Motor neuron (in vitro differentiated cells): ENCODE measurements at regions not wholly inside any gene's neighbourhood (a gene's known extent, or its start where the extent isn't known, plus 50 kb on each side); places are given as distances from the start of the nearest gene placed in this dataset.
"Not testable (repeated sequence)": the region's sequence is repeated elsewhere in the genome, so short reads cannot be mapped to it uniquely, and the experiment has no call there.

Source experiments
- ATAC-seq, 8 experiments: fragments of 200-7000 bp; cut with Tn5 transposase; replicated peaks in 6 of 8; 2 replicates each; pipeline ENCODE4 v1.8.0; 2021; ENCODE audit warnings: mild to moderate bottlenecking in 8 of 8, moderate library complexity in 8 of 8
- H3K27ac ChIP-seq, 2 donors: fragments of 250-450 bp; sonication (Bioruptor Pico); 2 replicates each; pipeline ENCODE4 v1.9.0; 2021; ENCODE audit warnings: antibody characterized with exemption in 2 of 2, mild to moderate bottlenecking in 2 of 2, moderate library complexity in 1 of 2
- H3K4me1 ChIP-seq, 2 donors: fragments of 250-450 bp; sonication (Bioruptor Pico); replicated peaks in 1 of 2; 2 replicates each; pipeline ENCODE4 v1.6.1; 2021; ENCODE audit warnings: antibody characterized with exemption in 2 of 2, mild to moderate bottlenecking in 2 of 2, moderate library complexity in 1 of 2
- H3K4me3 ChIP-seq, 5 donors: fragments of 250-450 bp; sonication (Bioruptor Pico); 2 replicates each; pipeline ENCODE4 v1.9.0; 2021; ENCODE audit warnings: antibody characterized with exemption in 5 of 5, mild to moderate bottlenecking in 5 of 5, moderate library complexity in 4 of 5
- WGBS, 10 experiments: fragments of 450-650 bp; shearing (Covaris generic); methylation state at CpG; one replicate each; pipeline ENCODE4 v1.0.0; 2022; 5-methylcytosine and 5-hydroxymethylcytosine counted together
- in situ Hi-C, 9 experiments: fragments of 400-800 bp; cut with MboI; loops; one replicate each; pipeline ENCODE4 v1.15.0; 2021; ENCODE audit warnings: low sequenced_read_pairs in 9 of 9, low pct_unique_long_range_greater_than_20kb in 2 of 9; ENCODE audit not compliant: unreplicated experiment in 9 of 9

DNA sequence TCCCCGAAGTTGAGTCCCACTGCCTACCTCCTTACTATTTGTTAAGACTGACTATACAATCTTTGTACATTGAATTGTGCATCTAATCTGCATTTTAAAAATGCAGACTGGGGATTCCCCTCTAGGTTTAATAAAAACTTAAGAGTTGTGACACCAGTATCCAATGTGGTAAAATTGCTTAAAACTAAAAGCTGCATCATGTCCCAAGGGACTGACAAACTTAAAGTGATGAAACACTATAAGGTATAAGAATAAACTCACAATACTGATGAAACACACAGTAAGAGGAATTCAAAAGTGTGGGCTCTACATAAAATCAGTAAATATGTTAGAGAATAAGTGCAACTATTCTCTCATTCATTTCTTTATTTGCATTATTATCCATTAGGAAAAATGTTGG is 1905.1 kb downstream of the MAT2B start:
- no peak for ATAC-seq
- WGBS, 10 experiments = 43 to 100% (median 56%) methylated on average over 1 of the region's 1 CpG; no CpG with 5 or more reads in 7 of the 10 experiments
- in situ Hi-C loops = no loop called here
- H3K27ac ChIP-seq = no peak overlapping the region
- H3K4me1 ChIP-seq = no peaks in the 10 kb centered on the region
- H3K4me3 ChIP-seq = no peak overlapping the region

DNA sequence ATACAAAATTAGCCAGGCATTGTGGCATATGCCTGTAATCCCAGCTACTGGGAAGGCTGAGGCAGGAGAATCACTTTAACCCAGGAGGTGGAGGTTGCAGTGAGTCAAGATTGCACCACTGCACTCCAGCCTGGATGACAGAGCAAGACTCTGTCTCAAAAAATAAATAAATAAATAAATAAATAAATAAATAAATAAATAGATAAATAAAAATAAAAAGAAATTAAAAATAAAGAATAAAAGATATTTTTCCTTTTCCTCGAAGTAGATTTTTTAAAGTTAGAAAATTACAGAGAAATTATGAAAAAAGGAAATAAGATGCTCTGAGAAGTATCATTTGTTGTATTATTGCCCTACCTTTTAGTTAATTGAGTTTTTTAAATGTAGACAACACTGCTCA is 1906.1 kb downstream of the MAT2B start:
- ATAC-seq, H3K27ac ChIP-seq, in situ Hi-C loops, H3K4me1 ChIP-seq, H3K4me3 ChIP-seq: not testable (repeated sequence)
- 0 to 100% (median 56%) methylated on average over 1 of the region's 1 CpG; no CpG with 5 or more reads in 2 of the 10 experiments for WGBS, 10 experiments

DNA sequence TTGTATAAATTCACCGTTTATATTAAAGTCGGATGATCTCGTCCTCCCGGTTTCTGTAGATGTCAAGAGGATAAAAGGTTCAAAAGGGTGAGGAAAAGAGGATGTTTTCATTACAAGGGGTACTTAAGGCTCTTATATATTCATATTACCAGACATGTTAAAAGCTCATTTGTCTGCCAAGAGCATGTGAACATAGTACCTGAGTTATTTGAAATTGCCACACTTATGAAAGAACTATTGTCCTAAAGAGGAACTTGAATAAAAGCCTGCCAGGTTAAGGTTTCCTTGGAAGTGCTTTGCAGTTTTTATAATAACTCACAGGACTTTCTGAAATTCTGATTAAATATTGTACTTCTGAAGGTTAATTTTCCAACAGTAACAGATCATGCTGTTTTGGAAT is 1915.1 kb downstream of the MAT2B start:
- Histone ChIP-seq H3K4me3 (no peak overlapping the region), H3K27ac (no peak overlapping the region), H3K4me1 (no peaks in the 10 kb centered on the region)
- no peak for ATAC-seq
- 0 to 90% (median 73%) methylated on average over 1 to 4 of the region's 4 CpGs; no CpG with 5 or more reads in 1 of the 10 experiments for WGBS, 10 experiments
- in situ Hi-C loops = no loop called here

DNA sequence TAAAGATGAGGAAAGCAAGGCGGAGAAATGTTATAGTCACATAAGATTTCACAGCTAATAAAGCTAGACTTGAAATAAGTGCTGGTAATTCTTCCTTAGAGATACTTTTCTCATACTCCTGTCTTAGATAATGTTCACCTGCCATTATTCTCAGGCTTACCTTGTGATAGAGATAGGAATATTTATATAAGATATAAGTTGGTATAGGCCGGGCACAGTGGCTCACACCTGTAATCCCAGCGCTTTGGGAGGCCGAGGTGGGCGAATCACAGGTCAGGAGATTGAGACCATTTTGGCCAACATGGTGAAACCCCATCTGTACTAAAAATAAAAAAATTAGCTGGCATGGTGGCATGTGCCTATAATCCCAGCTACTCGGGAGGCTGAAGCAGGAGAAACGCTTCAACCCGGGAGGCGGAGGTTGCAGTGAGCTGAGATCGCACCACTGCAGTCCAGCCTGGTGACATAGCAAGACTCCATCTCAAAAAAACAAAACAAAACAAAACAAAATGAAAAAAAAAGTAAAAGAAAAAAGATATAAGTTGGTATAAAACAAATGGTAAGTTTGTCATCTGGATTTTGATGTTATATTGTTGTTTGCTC is 1918.4 kb downstream of the MAT2B start:
- in situ Hi-C loops = no loop called here
- Histone ChIP-seq H3K4me1 (no peaks in the 10 kb centered on the region), H3K27ac (no peak overlapping the region), H3K4me3 (no peak overlapping the region)
- no peak for ATAC-seq
- WGBS, 10 experiments = 31 to 100% (median 89%) methylated on average over 1 to 10 of the region's 10 CpGs

DNA sequence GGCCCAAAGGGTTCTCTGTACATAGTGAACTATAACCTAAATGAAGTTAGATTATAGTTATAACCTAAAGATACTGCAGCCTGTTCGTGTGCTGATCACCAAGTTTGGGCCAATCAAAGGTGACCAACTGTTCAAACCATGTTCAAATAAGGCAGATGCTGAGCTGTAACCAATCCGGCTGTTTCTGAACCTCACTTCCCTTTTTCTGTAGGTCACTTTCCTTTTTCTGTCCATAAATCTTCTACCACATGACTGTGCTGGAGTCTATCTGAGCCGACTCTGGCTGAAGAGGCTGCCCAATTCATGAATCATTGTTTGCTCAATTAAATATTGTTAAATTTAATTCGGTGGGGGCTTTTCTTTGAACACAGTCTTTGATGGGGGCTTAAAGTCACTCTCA is 1920.2 kb downstream of the MAT2B start:
- in situ Hi-C loops = no loop called here
- H3K4me1 ChIP-seq = no peaks in the 10 kb centered on the region
- no peak overlapping the region for H3K4me3 ChIP-seq
- WGBS, 10 experiments = 5 to 90% (median 76%) methylated on average over 1 to 4 of the region's 4 CpGs
- no peak overlapping the region for H3K27ac ChIP-seq
- ATAC-seq = no peak

DNA sequence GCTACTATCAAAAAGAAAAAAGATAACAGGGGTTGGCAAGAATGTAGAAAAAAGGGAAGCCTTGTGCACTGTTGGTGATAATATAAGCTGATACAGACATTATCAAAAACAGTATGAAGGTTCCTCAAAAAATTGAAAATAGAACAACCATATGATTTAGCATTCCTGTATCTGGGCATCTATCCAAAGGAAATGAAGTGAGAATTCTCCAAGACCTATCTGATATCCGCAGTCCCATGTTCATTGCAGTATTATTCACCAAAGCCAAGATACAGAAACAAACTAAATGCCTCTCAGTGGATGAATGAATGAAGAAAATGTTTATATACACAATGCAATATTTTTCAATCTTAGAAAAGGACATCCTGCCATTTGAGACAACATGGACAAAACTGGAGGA is 1943.3 kb downstream of the MAT2B start:
- H3K27ac ChIP-seq = no peak overlapping the region
- no peak for ATAC-seq
- in situ Hi-C loops = no loop called here
- 0 to 100% (median 20%) methylated on average over 1 of the region's 1 CpG; no CpG with 5 or more reads in 3 of the 10 experiments for WGBS, 10 experiments
- no peaks in the 10 kb centered on the region for H3K4me1 ChIP-seq
- no peak overlapping the region for H3K4me3 ChIP-seq

DNA sequence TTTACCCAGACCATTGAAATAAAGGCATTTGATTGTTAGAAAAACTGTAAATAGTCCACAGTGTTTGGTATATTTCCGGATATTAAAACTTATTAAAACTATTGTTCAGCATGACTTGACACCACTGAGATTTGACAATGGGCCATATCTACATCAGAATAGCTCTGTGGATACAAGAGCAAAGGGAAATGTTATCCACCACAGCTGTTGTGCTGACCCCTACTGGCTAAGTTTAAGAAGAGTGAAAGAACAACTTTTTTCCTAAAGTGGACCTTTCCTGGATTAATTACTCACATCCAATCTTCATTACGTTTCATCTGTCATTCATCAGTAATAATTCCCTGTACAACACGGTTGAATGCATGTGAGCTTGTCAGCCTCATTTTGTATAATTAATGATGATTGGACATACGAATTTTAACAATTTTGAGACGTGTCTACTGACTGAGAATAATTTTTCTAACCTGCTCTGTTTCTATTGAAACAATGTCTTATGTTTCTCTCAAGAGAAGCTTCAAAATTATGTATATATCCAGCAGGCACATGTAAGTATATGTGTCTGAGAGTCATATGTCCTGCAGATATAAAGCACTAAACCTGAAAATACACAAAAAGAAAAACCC is 1952.6 kb downstream of the MAT2B start:
- 0 to 70% (median 22%) methylated on average over 1 to 5 of the region's 5 CpGs for WGBS, 10 experiments
- in situ Hi-C loops = no loop called here
- no peak overlapping the region for H3K4me3 ChIP-seq
- no peak overlapping the region for H3K27ac ChIP-seq
- H3K4me1 ChIP-seq = no peaks in the 10 kb centered on the region
- ATAC-seq = peak in 3 of 8 experiments; percentile 16 to 40 (median 38)

DNA sequence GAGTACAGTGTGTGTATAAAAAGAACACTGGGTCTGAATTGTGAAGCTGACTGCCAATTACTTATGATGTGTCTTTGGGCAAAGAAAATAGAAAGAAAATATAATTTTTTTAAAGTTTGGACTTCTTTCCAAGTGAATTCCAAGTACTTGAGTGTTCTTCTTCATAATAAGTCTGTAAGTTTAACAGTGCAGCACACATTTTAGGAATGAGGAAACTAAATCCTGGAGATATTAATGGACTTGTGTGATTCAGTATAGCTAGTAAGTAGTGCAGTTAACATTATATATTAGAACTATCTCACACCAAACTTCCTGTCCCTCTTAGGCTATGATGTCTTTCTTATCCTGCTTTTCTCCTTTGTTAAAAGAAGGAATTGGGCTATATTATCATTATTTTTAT is 1953.8 kb downstream of the MAT2B start:
- in situ Hi-C loops = no loop called here
- no peak for ATAC-seq

DNA sequence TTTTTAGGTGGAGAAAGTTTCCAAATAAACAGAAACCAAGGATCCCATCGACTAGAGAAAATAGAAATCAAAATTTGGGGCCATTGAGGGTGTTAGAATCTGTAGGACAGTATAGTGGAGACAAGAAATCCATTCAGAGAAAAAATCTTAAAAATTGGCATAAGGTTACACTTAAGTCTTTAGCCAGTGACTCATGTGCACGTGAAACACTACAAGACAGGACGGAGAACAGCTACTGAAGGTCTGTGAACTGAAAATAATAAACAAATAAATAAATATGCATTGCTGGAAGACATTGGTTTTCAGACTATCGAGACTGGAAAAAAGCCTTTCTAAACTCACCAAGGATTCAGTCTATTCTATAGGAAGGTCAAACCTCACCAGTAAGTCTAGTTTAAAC is 1955.5 kb downstream of the MAT2B start:
- in situ Hi-C loops = no loop called here
- 3 to 93% (median 72%) methylated on average over 2 to 4 of the region's 4 CpGs for WGBS, 10 experiments

More for the DNA sequence above, 1953.8 kb downstream of the MAT2B start:
- H3K4me3 ChIP-seq = no peak overlapping the region
- H3K27ac ChIP-seq = no peak overlapping the region
- no peaks in the 10 kb centered on the region for H3K4me1 ChIP-seq

DNA sequence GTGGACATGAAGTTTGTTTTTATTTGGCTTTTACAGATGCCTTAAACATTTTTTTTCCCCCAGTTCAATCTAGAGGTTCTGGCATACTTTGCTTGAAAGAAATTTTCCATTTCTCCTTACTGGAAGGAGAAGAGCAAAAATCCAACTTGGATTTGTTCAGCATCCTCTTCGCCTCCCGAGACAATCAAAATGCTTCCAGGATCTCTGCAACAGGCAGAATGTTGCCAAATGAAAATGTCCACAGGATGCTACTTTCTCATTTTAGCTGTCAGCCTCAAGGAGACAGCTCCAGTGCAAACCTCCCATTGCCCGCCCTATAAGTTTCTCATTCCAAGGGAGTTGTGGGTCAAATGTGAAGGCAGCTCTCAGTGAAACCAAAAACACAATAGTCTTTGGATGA is 1972.1 kb downstream of the MAT2B start:
- WGBS, 10 experiments = 0 to 100% (median 86%) methylated on average over 2 to 3 of the region's 3 CpGs; no CpG with 5 or more reads in 1 of the 10 experiments
- H3K4me3 ChIP-seq = no peak overlapping the region
- H3K27ac ChIP-seq = no peak overlapping the region
- no peaks in the 10 kb centered on the region for H3K4me1 ChIP-seq
- ATAC-seq = no peak
- in situ Hi-C loops = no loop called here

More for the DNA sequence above, 1955.5 kb downstream of the MAT2B start:
- Histone ChIP-seq H3K4me3 (no peak overlapping the region), H3K4me1 (no peaks in the 10 kb centered on the region), H3K27ac (no peak overlapping the region)
- peak in 1 of 8 experiments; percentile 28 for ATAC-seq

DNA sequence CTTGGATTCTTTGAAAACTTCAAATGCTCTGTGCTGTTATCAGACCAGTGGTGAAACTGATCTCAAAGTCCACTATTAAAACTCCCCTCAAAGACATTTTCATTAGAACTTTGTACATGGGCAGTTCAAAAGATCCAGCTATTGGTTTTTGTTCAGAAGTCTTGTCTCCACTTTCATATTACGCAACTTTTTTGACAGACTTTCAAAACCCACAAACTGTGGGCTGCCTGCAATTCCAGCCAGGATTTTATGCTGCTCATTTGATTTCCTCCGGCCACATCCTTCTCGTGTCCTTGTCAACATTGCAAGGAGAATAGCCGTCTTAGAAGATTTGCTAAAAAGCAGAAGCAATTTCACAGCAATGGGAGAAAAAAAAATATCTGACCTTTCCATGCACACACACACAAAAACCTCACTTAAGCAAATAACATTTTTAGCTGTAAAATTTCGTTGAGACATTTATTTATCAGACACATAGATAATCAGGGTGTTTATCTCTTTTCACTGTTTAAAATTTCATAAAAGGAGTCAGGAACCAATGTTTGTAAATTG is 1990.5 kb downstream of the MAT2B start:
- in situ Hi-C loops = no loop called here
- 13 to 86% (median 74%) methylated on average over 1 to 5 of the region's 5 CpGs; no CpG with 5 or more reads in 1 of the 10 experiments for WGBS, 10 experiments
- H3K27ac ChIP-seq = no peak overlapping the region
- ATAC-seq = no peak
- H3K4me3 ChIP-seq = no peak overlapping the region
- no peaks in the 10 kb centered on the region for H3K4me1 ChIP-seq

DNA sequence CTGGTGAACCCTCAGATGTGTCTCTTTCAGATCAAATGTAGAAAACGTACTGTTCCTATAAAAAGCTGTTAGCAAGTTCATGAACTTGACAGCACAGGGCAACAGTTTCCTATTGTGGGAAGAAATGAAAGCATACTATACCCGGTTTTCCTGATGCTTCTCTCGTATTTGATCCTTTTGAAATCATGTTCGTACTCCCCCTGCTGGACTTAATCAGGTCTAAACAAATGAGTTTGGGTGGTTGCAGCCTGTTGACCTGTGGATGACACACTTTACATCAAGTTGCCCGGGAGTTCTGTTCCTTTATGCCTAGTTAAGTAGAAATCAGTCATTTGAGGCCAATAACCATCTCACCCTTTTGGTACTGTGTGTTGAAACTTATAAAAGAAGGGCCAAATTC is 1992.3 kb downstream of the MAT2B start:
- in situ Hi-C loops = no loop called here
- WGBS, 10 experiments = 0 to 84% (median 44%) methylated on average over 1 to 5 of the region's 5 CpGs; no CpG with 5 or more reads in 1 of the 10 experiments
- peak in 3 of 8 experiments; percentile 19 to 67 (median 65) for ATAC-seq

DNA sequence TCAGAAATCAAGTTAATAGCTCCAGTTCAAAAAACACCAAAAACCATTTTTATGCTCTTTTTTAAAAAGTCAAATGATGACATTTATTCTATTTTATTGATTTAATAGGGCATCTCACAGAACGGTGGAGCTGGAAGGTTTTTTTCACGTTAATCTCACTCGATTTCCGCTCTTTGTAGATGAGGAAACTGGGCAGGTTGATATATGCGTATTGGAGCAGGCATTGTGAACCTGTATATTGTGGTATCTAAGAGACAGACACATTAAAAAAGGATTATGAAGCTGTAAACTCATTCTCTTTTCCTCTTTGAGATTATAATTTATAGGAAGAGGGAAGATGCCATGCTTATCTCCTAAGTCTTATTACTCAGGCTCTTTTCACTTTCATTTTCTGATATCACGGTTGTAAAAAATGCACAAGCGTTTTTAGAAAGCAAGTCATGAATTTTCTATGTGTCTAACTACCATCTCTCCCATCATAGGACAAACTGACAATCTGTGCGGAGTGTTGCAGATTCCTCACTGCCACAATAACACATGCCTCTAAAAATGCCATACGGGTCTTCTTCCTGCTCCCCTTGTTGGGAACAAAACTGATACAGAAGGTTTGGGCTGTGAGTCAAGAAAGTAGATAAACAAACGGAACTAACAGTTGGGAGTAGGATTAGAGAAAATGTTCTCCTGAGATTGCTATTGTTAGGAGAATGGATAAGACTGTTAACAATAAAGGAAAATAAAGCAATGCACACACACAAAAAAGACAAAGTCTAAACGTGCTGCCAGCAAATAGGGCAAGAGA is 1997.7 kb downstream of the MAT2B start:
- Histone ChIP-seq H3K4me1 (no peaks in the 10 kb centered on the region), H3K27ac (no peak overlapping the region), H3K4me3 (no peak overlapping the region)
- whole genome bisulfite sequencing, 10 experiments = 23 to 89% (median 73%) methylated on average over 2 to 11 of the region's 11 CpGs
- in situ Hi-C loops = no loop called here
- ATAC-seq = peak in 1 of 8 experiments; percentile 26

More for the DNA sequence above, 1992.3 kb downstream of the MAT2B start:
- Histone ChIP-seq H3K4me1 (no peaks in the 10 kb centered on the region), H3K27ac (no peak overlapping the region), H3K4me3 (no peak overlapping the region)
